K562 (cell line): ENCODE measurements at regions not wholly inside any gene's neighbourhood (a gene's known extent, or its start where the extent isn't known, plus 50 kb on each side); places are given as distances from the start of the nearest gene placed in this dataset.
A peak's percentile ranks its signal among the peaks of the same experiment; 100 is the strongest.

Source experiments
- ATAC-seq: fragments of 200-7000 bp; cut with Tn5 transposase; 3 replicates; pipeline ENCODE4 v1.9.1; 2020; ENCODE audit warnings: moderate library complexity
- BruUV-seq: library from RNA; stranded (reverse); fragments of 400-500 nt; replicated peaks from 2 replicates; lab custom pipeline; 2021; lab: Mats Ljungman, UMichigan
- CTCF ChIA-PET: fragments of 300-600 bp; formaldehyde crosslinking; extraction: SDS; loops from one replicate; lab custom pipeline; 2021; ENCODE audit warnings: low intra/inter-chr PET ratio; lab: Yijun Ruan, JAX
- POLR2A ChIA-PET: fragments of 300-600, 350-650 bp; sonication (Branson Sonifier 250); formaldehyde crosslinking; extraction: SDS; loops from one replicate; lab custom pipeline; 2021; ENCODE audit warnings: antibody characterized with exemption, inconsistent platforms; lab: Yijun Ruan, JAX
- DNase-seq, 4 experiments: peaks; one replicate each; pipeline versions ENCODE4 v3.0.0 to v3.0.0-alpha.2; 2011 to 2018; ENCODE audit warnings: low spot score in 3 of 4, mixed read lengths in 3 of 4; ENCODE audit errors: extremely low read depth in 1 of 4
- FAIRE-seq: peaks from 2 replicates; lab custom pipeline; 2011; peaks lifted over from hg19 to GRCh38; lab: Jason Lieb, UNC
- H2AFZ ChIP-seq: 2 replicates; pipeline ENCODE4 v1.6.0; 2011; ENCODE audit warnings: low read depth, low read length, control low read depth, inconsistent platforms
- H3K27ac ChIP-seq: fragments of 200-600 bp; 3 replicates; pipeline ENCODE4 v1.8.0; 2011; ENCODE audit warnings: low read depth, mild to moderate bottlenecking, control low read depth, inconsistent platforms, low read length, moderate library complexity, mixed read lengths; ENCODE audit errors: extremely low read depth
- H3K27me3 ChIP-seq, 2 experiments: fragments of 300-600 bp in 1 of 2; 2 replicates in 1 of 2; 3 replicates in 1 of 2; pipeline versions ENCODE4 v1.6.0 to v1.8.0; 2011; ENCODE audit warnings: inconsistent platforms in 2 of 2, low read length in 2 of 2, mild to moderate bottlenecking in 1 of 2, mixed read lengths in 1 of 2, moderate library complexity in 1 of 2; ENCODE audit not compliant: control insufficient read depth in 2 of 2, insufficient read depth in 2 of 2
- H3K36me3 ChIP-seq: fragments of 300-600 bp; 3 replicates; pipeline ENCODE4 v1.8.0; 2011; ENCODE audit warnings: mild to moderate bottlenecking, low read length, inconsistent platforms; ENCODE audit not compliant: control insufficient read depth, insufficient read depth
- H3K4me1 ChIP-seq, 2 experiments: fragments of 200-600 bp in 1 of 2; replicated peaks in 1 of 2; 2 replicates in 1 of 2; 3 replicates in 1 of 2; pipeline versions ENCODE4 v1.5.1 to v1.8.0; 2011; ENCODE audit warnings: inconsistent platforms in 2 of 2, low read length in 2 of 2, mild to moderate bottlenecking in 1 of 2, mixed read lengths in 1 of 2, moderate library complexity in 1 of 2; ENCODE audit not compliant: control insufficient read depth in 2 of 2, insufficient read depth in 2 of 2
- H3K4me2 ChIP-seq: 2 replicates; pipeline ENCODE4 v1.6.1; 2011; ENCODE audit warnings: low read length, control low read depth, inconsistent platforms, mixed read lengths; ENCODE audit not compliant: insufficient read depth
- H3K4me3 ChIP-seq: fragments of 200-600 bp; sonication (generic), shearing (Covaris generic); 2 replicates; pipeline ENCODE4 v1.5.1; 2016; ENCODE audit warnings: control low read depth, inconsistent platforms
- H3K79me2 ChIP-seq: fragments of 200-600 bp; 3 replicates; pipeline ENCODE4 v1.8.0; 2011; ENCODE audit warnings: low read length, inconsistent platforms; ENCODE audit not compliant: control insufficient read depth, insufficient read depth
- H3K9ac ChIP-seq, 2 experiments: 2 replicates each; pipeline versions ENCODE4 v1.6.0 to v1.6.1; 2011; ENCODE audit warnings: low read depth in 2 of 2, low read length in 2 of 2, control low read depth in 1 of 2, inconsistent platforms in 1 of 2, mild to moderate bottlenecking in 1 of 2, mixed read lengths in 1 of 2; ENCODE audit not compliant: insufficient read depth in 1 of 2
- H3K9me1 ChIP-seq: one replicate; pipeline ENCODE4 v1.6.0; 2011; ENCODE audit warnings: inconsistent platforms, mild to moderate bottlenecking, low read length, moderate library complexity; ENCODE audit not compliant: control insufficient read depth, insufficient read depth
- H3K9me3 ChIP-seq: replicated peaks from 2 replicates; pipeline ENCODE4 v1.5.1; 2011; ENCODE audit warnings: low read depth, low read length, inconsistent platforms; ENCODE audit not compliant: control insufficient read depth, insufficient read depth
- H4K20me1 ChIP-seq: replicated peaks from 2 replicates; pipeline ENCODE4 v1.6.1; 2011; ENCODE audit warnings: low read length, inconsistent platforms, mixed read lengths; ENCODE audit not compliant: control insufficient read depth, insufficient read depth
- CREBBP ChIP-seq: IDR thresholded peaks from one replicate; pipeline ENCODE4 v1.6.1; 2012; ENCODE audit warnings: low read depth, mild to moderate bottlenecking, control low read depth, inconsistent platforms, low read length
- EWSR1 ChIP-seq: fragments of 450-650 bp; IDR thresholded peaks from 2 replicates; pipeline ENCODE4 v1.6.1; 2018; ENCODE audit warnings: borderline replicate concordance, mild to moderate bottlenecking, low read depth, moderate library complexity; ENCODE audit not compliant: partially characterized antibody
- FIP1L1 ChIP-seq: fragments of 200-400 bp; formaldehyde crosslinking; IDR thresholded peaks from 2 replicates; pipeline ENCODE4 v1.6.1; 2018; ENCODE audit warnings: mild to moderate bottlenecking, low read depth, low read length; ENCODE audit not compliant: poor library complexity, severe bottlenecking
- POLR2G ChIP-seq: fragments of 200-400 bp; formaldehyde crosslinking; IDR thresholded peaks from 2 replicates; pipeline ENCODE4 v1.6.1; 2017; ENCODE audit warnings: low read depth, mild to moderate bottlenecking, antibody characterized with exemption, low read length, moderate library complexity
- THAP12 ChIP-seq: fragments of 250-450 bp; sonication (Bioruptor Pico); IDR thresholded peaks from 2 replicates; pipeline ENCODE4 v1.9.0; 2021; ENCODE audit warnings: mild to moderate bottlenecking, inconsistent platforms
- ZNF316 ChIP-seq: fragments of 450-650 bp; IDR thresholded peaks from 2 replicates; pipeline ENCODE4 v1.6.1; 2016
- whole genome bisulfite sequencing: fragments of 100-300 bp; shearing (Covaris generic); methylation state at CpG from one replicate; pipeline ENCODE4 v1.1.6; 2016; ENCODE audit warnings: low coverage, mixed read lengths; ENCODE audit not compliant: insufficient coverage; ENCODE audit errors: missing lambda C conversion rate; 5-methylcytosine and 5-hydroxymethylcytosine counted together
- in situ Hi-C: fragments of 300-500 bp; cut with MboI; formaldehyde crosslinking; loops from 4 replicates; pipeline ENCODE4 v1.15.0; 2018; ENCODE audit warnings: inconsistent platforms, mixed read lengths
- intact Hi-C: fragments of 100-400 bp; cut with micrococcal nuclease; formaldehyde crosslinking; loops from 2 replicates; pipeline ENCODE4 v1.14.2; 2022
- TF ChIP-seq, protein P1 (sequence below), 2 experiments: IDR thresholded peaks; 2 replicates each; pipeline ENCODE4 v1.6.1; 2011; ENCODE audit warnings: borderline replicate concordance in 1 of 2, control low read depth in 1 of 2, low read depth in 1 of 2, low read length in 1 of 2, mild to moderate bottlenecking in 1 of 2, mixed read lengths in 1 of 2, moderate library complexity in 1 of 2; ENCODE audit not compliant: insufficient read depth in 1 of 2, insufficient read length in 1 of 2, poor library complexity in 1 of 2, severe bottlenecking in 1 of 2; ENCODE audit errors: extremely low read depth in 1 of 2

DNA sequence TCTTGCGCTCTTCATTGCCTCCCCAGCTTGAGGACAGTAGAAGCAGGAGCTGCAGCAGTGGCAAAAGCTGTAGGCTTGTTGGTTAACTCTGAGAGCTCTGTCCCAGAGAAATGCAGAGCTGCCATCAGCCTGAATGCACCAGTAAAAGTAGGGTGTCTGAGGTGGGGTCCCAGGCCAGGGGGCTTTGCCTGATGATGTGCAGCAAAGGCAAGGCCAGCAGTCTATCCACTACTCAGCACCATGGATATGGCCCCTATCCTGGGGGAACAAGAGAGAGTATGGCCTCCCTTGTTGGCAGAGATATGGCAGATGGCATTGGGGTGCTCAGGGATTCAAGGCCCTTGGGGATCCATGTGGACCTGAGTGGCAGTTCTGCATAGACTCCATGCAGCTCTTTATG is 180.2 kb downstream of the HMGN5 start (continued):
- TF ChIP-seq THAP12 (no peak), ZNF316 (no peak), EWSR1 (no peak), FIP1L1 (no peak), CREBBP (no peak)

GRCh38 chrX:81003491-81004185 is 194.0 kb upstream of the BRWD3 start:
- ATAC-seq (no peak), DNase-seq (no peak), FAIRE-seq (no peak)
- Histone ChIP-seq H3K9me1 (no peaks in the 10 kb centered on the region), H3K4me1 (peaks cover 0 to 5% of the 10 kb centered on the region in 2 experiments; a peak in 1 of 5 replicates), H3K9ac (no peak overlapping the region), H3K27ac (no peak overlapping the region), H3K27me3 (no peaks in the 10 kb centered on the region), H3K36me3 (no peaks in the 10 kb centered on the region), H3K4me3 (no peak overlapping the region), H4K20me1 (no peaks in the 10 kb centered on the region), H2AFZ (no peak overlapping the region), H3K4me2 (no peak overlapping the region), H3K9me3 (no peaks in the 10 kb centered on the region), H3K79me2 (no peaks in the 10 kb centered on the region)
- no peak for TF ChIP-seq POLR2G
- TF ChIP-seq, protein P1, sequence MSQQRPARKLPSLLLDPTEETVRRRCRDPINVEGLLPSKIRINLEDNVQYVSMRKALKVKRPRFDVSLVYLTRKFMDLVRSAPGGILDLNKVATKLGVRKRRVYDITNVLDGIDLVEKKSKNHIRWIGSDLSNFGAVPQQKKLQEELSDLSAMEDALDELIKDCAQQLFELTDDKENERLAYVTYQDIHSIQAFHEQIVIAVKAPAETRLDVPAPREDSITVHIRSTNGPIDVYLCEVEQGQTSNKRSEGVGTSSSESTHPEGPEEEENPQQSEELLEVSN (IDR thresholded peaks at IDR 0.05; ENCODE audit: borderline replicate concordance in 1 of 2, extremely low read depth in 1 of 2, insufficient read depth in 1 of 2, insufficient read length in 1 of 2, low read depth in 1 of 2, low read length in 1 of 2, poor library complexity in 1 of 2, severe bottlenecking in 1 of 2): peak in 1 of 2 experiments; percentile 14
- no TSS peak for BruUV-seq
- 0% methylated on average over 6 of the region's 52 CpGs for WGBS
- in situ Hi-C loops (no loop called here), intact Hi-C loops (no loop called here)
- ChIA-PET CTCF (no interaction called here), POLR2A (no interaction called here)
